22Rv1 (cell line): ENCODE measurements at regions not wholly inside any gene's neighbourhood (a gene's known extent, or its start where the extent isn't known, plus 50 kb on each side); places are given as distances from the start of the nearest gene placed in this dataset.

Source experiments
- CTCF ChIP-seq: fragments of 450-650 bp; IDR thresholded peaks from 2 replicates; pipeline ENCODE4 v1.5.1; 2017; ENCODE audit warnings: mild to moderate bottlenecking
- ZFX ChIP-seq: fragments of 450-650 bp; IDR thresholded peaks from 2 replicates; pipeline ENCODE4 v1.6.1; 2017; ENCODE audit warnings: antibody characterized with exemption, borderline replicate concordance

- TF ChIP-seq CTCF (no peak), ZFX (no peak)
These were observed 202.3 kb downstream of the DLL1 start for GRCh38 chr6:170088582-170088955.
